ENCODE measurements at regions not wholly inside any gene's neighbourhood (a gene's known extent, or its start where the extent isn't known, plus 50 kb on each side); places are given as distances from the start of the nearest gene placed in this dataset.

DNA sequence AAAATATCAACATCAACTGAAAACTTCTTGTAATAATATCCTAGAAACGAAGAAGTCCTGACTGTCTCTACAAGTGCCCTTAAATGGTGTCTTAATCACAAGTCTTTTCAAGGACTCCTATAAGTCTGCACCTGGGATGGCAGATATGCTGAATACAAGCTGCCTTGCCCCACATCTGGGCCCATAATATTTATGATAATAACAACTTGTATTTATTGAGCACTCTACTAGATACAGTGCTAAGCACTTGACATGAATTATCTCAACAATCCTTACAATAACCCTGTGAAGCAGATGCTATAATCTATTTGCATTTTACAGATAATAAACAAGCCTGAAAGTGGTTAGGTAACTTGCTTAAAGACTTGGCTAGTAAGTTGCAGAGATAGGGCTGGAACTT, 78.0 kb upstream of the ZNF648 start:
- no peak for DNase-seq (ENCODE audit: extremely low spot score in 2 of 2)
- Histone ChIP-seq H3K4me1 (peaks cover 46% of the 10 kb centered on the region), H3K9me3 (no peaks in the 10 kb centered on the region), H3K36me3 (no peaks in the 10 kb centered on the region), H3K27me3 (no peaks in the 10 kb centered on the region), H3K4me3 (no peak overlapping the region), H3K27ac (no peak overlapping the region)
- intact Hi-C loops (cut with DNase I) = no loop called here
- TF ChIP-seq POLR2A (IDR thresholded peaks at IDR 0.05) (no peak), POLR2AphosphoS5 (IDR thresholded peaks at IDR 0.05; ENCODE audit: insufficient read depth in 1 of 2, low read depth in 1 of 2) (no peak)
- TF ChIP-seq, protein P1, sequence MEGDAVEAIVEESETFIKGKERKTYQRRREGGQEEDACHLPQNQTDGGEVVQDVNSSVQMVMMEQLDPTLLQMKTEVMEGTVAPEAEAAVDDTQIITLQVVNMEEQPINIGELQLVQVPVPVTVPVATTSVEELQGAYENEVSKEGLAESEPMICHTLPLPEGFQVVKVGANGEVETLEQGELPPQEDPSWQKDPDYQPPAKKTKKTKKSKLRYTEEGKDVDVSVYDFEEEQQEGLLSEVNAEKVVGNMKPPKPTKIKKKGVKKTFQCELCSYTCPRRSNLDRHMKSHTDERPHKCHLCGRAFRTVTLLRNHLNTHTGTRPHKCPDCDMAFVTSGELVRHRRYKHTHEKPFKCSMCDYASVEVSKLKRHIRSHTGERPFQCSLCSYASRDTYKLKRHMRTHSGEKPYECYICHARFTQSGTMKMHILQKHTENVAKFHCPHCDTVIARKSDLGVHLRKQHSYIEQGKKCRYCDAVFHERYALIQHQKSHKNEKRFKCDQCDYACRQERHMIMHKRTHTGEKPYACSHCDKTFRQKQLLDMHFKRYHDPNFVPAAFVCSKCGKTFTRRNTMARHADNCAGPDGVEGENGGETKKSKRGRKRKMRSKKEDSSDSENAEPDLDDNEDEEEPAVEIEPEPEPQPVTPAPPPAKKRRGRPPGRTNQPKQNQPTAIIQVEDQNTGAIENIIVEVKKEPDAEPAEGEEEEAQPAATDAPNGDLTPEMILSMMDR (IDR thresholded peaks at IDR 0.05) = no peak

DNA sequence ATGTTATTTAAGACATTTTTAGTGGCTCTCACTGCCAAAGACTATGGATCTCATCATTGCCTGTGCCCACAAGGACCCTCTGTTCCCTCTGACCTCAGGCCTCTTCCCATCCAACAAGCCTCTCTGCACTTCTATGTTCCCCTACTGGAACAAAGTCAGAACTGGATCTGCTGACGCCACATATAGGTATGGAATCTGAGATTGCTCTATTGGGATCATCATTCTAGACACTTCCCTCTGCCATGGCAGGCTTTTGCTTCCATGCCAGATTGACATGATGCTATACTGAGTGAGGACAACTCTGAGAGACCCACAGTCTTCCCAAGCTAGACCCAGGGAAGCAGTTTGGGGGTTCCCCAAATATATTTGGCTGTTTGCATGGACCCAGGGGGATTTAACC, 76.0 kb upstream of the ZNF648 start:
- intact Hi-C loops (cut with DNase I) = no loop called here
- H3K36me3 ChIP-seq = no peaks in the 10 kb centered on the region
- no peaks in the 10 kb centered on the region for H3K9me3 ChIP-seq
- peaks cover 38% of the 10 kb centered on the region for H3K4me1 ChIP-seq
- H3K4me3 ChIP-seq = no peak overlapping the region
- peak overlapping the region; percentile 24 for H3K27ac ChIP-seq
- H3K27me3 ChIP-seq = no peaks in the 10 kb centered on the region
- TF ChIP-seq POLR2AphosphoS5 (IDR thresholded peaks at IDR 0.05; ENCODE audit: insufficient read depth in 1 of 2, low read depth in 1 of 2) (no peak), POLR2A (IDR thresholded peaks at IDR 0.05) (no peak)
- TF ChIP-seq, protein P1 (IDR thresholded peaks at IDR 0.05) = no peak
- no peak for DNase-seq (ENCODE audit: extremely low spot score in 2 of 2)

DNA sequence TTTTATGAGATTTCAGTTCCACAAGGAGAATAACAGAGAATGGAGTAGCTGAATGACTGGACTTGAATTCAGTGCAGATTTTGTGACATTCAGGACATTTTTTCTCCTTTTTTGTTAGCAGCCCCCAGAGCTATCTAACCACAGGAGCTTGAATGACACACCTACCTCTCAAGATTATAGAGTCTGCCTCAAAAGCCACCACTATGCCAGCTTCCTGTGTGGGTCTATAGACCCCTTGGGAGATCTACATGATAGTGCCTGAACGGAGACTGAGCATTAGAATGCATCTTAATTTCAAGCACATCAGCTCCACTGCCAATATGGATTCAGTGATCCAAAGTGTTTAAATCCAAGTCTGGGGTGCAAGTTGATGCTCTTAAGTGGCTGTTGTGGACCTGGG, 74.4 kb upstream of the ZNF648 start:
- TF ChIP-seq POLR2AphosphoS5 (IDR thresholded peaks at IDR 0.05; ENCODE audit: insufficient read depth in 1 of 2, low read depth in 1 of 2) (no peak), POLR2A (IDR thresholded peaks at IDR 0.05) (no peak)
- TF ChIP-seq, protein P1 (IDR thresholded peaks at IDR 0.05) = no peak
- no peaks in the 10 kb centered on the region for H3K36me3 ChIP-seq
- intact Hi-C loops (cut with DNase I) = no loop called here

DNA sequence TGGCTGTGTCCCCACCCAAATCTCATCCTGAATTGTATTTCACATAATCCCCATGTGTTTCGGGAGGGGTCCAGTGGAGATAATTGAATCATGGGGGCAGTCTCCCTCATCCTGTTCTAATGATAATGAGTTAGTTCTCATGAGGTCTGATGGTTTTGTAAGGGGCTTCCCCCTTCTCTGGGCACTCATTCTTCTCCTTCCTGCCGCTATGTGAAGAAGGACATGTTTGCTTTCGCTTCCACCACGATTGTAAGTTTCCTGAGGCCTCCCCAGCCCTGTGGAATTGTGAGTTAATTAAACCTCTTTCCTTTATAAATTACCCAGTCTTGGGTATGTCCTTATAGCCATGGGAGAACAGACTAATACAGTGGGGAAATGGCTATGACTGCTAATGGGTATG, 72.7 kb upstream of the ZNF648 start:
- Histone ChIP-seq H3K27ac (no peak overlapping the region), H3K4me1 (peaks cover 43% of the 10 kb centered on the region), H3K27me3 (no peaks in the 10 kb centered on the region), H3K36me3 (no peaks in the 10 kb centered on the region), H3K9me3 (no peaks in the 10 kb centered on the region), H3K4me3 (no peak overlapping the region)
- no peak for DNase-seq (ENCODE audit: extremely low spot score in 2 of 2)
- intact Hi-C loops (cut with DNase I) = no loop called here
- TF ChIP-seq, protein P1 (IDR thresholded peaks at IDR 0.05) = no peak
- TF ChIP-seq POLR2A (IDR thresholded peaks at IDR 0.05) = no peak
- no peak for TF ChIP-seq POLR2AphosphoS5 (IDR thresholded peaks at IDR 0.05; ENCODE audit: insufficient read depth in 1 of 2, low read depth in 1 of 2)

More for the DNA sequence above, 74.4 kb upstream of the ZNF648 start:
- Histone ChIP-seq H3K4me1 (peaks cover 28% of the 10 kb centered on the region), H3K9me3 (no peaks in the 10 kb centered on the region), H3K27ac (no peak overlapping the region), H3K27me3 (no peaks in the 10 kb centered on the region), H3K4me3 (no peak overlapping the region)
- no peak for DNase-seq (ENCODE audit: extremely low spot score in 2 of 2)

DNA sequence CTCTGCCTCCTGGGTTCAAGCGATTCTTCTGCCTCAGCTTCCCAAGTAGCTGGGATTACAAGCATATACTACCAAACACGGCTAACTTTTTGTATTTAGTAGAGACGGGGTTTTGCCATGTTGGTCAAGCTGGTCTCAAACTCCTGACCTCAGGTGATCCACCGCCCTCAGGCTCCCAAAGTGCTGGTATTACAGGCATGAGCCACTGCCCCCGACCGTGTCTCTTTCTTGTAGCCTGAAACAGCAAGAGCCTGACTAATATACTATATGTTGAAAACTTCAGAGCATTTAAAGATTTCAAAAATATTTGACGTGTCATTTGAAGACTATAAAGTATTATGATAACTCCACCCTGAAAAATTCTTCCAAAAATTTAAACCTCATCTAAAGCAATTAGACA, 71.7 kb upstream of the ZNF648 start:
- no peak overlapping the region for H3K4me3 ChIP-seq
- H3K27ac ChIP-seq = peak overlapping the region; percentile 38
- no peaks in the 10 kb centered on the region for H3K36me3 ChIP-seq
- TF ChIP-seq, protein P1 (IDR thresholded peaks at IDR 0.05) = no peak
- no peak for TF ChIP-seq POLR2A (IDR thresholded peaks at IDR 0.05)
- intact Hi-C loops (cut with DNase I) = no loop called here
- H3K9me3 ChIP-seq = no peaks in the 10 kb centered on the region
- no peak for DNase-seq (ENCODE audit: extremely low spot score in 2 of 2)
- no peaks in the 10 kb centered on the region for H3K27me3 ChIP-seq
- peaks cover 54% of the 10 kb centered on the region for H3K4me1 ChIP-seq

Data from vagina (tissue), 2 donors.